Dermis blood vessel endothelial cell (primary cell): ENCODE measurements at regions not wholly inside any gene's neighbourhood (a gene's known extent, or its start where the extent isn't known, plus 50 kb on each side); places are given as distances from the start of the nearest gene placed in this dataset.

Experiments used
- DNase-seq: peaks from one replicate; pipeline ENCODE4 v3.0.0; 2010

GRCh38 chr2:136259551-136259950 lies 141.6 kb upstream of the CXCR4 start:
- no peak for DNase-seq

- DNase-seq, result no peak
These were observed 139.9 kb upstream of the CXCR4 start for GRCh38 chr2:136257893-136258292.

GRCh38 chr2:136255648-136256461 lies 137.9 kb upstream of the CXCR4 start:
- DNase-seq, result no peak

- no peak for DNase-seq
These were observed 137.2 kb upstream of the CXCR4 start for GRCh38 chr2:136255127-136255526.

GRCh38 chr2:136254681-136255080 lies 136.7 kb upstream of the CXCR4 start:
- no peak for DNase-seq

- DNase-seq, result no peak
These were observed 135.5 kb upstream of the CXCR4 start for GRCh38 chr2:136253288-136254004.

- peak; percentile 26 for DNase-seq
These were observed 134.1 kb upstream of the CXCR4 start for GRCh38 chr2:136251885-136252585.

- DNase-seq, result no peak
These were observed 133.4 kb upstream of the CXCR4 start for GRCh38 chr2:136251197-136251884.

- no peak for DNase-seq
These were observed 132.2 kb upstream of the CXCR4 start for GRCh38 chr2:136250131-136250530.

GRCh38 chr2:136248907-136249306 lies 131.0 kb upstream of the CXCR4 start:
- no peak for DNase-seq

- DNase-seq, result peak; percentile 72
These were observed 130.3 kb upstream of the CXCR4 start for GRCh38 chr2:136248242-136248641.

GRCh38 chr2:136247204-136247950 lies 129.4 kb upstream of the CXCR4 start:
- no peak for DNase-seq

GRCh38 chr2:136246086-136246669 lies 128.2 kb upstream of the CXCR4 start:
- peak; percentile 58 for DNase-seq

GRCh38 chr2:136245211-136245610 lies 127.3 kb upstream of the CXCR4 start:
- no peak for DNase-seq

- no peak for DNase-seq
These were observed 126.6 kb upstream of the CXCR4 start for GRCh38 chr2:136244536-136244885.

- no peak for DNase-seq
These were observed 125.9 kb upstream of the CXCR4 start for GRCh38 chr2:136243638-136244535.

- peak; percentile 50 for DNase-seq
These were observed 124.8 kb upstream of the CXCR4 start for GRCh38 chr2:136242687-136243277.

- peak; percentile 66 for DNase-seq
These were observed 124.2 kb upstream of the CXCR4 start for GRCh38 chr2:136242100-136242499.

- DNase-seq, result no peak
These were observed 121.2 kb upstream of the CXCR4 start for GRCh38 chr2:136239079-136239685.
